MM.1S (cell line): ENCODE measurements at regions not wholly inside any gene's neighbourhood (a gene's known extent, or its start where the extent isn't known, plus 50 kb on each side); places are given as distances from the start of the nearest gene placed in this dataset.

Source experiments
- DNase-seq: peaks from one replicate; pipeline ENCODE4 v3.0.0-alpha.2; 2015
- H2AFZ ChIP-seq: fragments of 300-600 bp; sonication (generic); 2 replicates; pipeline ENCODE4 v1.6.0; 2016; ENCODE audit warnings: antibody characterized with exemption, low read length
- H3F3A ChIP-seq: fragments of 300-600 bp; sonication (generic); 2 replicates; pipeline ENCODE4 v1.6.1; 2016; ENCODE audit warnings: mild to moderate bottlenecking, antibody characterized with exemption, low read length, moderate library complexity, mixed read lengths; ENCODE audit not compliant: insufficient read depth
- H3K27ac ChIP-seq: fragments of 300-600 bp; sonication (generic); 2 replicates; pipeline ENCODE4 v1.5.1; 2016; ENCODE audit warnings: mild to moderate bottlenecking, low read length
- H3K27me3 ChIP-seq: fragments of 300-600 bp; sonication (generic); replicated peaks from 2 replicates; pipeline ENCODE4 v1.6.0; 2016; ENCODE audit warnings: low read length; ENCODE audit not compliant: insufficient read depth
- H3K36me3 ChIP-seq: fragments of 300-600 bp; sonication (generic); replicated peaks from 2 replicates; pipeline ENCODE4 v1.6.1; 2016; ENCODE audit warnings: mild to moderate bottlenecking, low read length, mixed read lengths; ENCODE audit not compliant: insufficient read depth
- H3K4me1 ChIP-seq: fragments of 300-600 bp; sonication (generic); 2 replicates; pipeline ENCODE4 v1.6.1; 2016; ENCODE audit warnings: low read length, mixed read lengths
- H3K4me2 ChIP-seq: fragments of 300-600 bp; sonication (generic); 2 replicates; pipeline ENCODE4 v1.6.0; 2016; ENCODE audit warnings: low read depth, low read length
- H3K4me3 ChIP-seq: fragments of 300-600 bp; sonication (generic); 2 replicates; pipeline ENCODE4 v1.5.1; 2016; ENCODE audit warnings: low read length, mixed read lengths
- H3K79me2 ChIP-seq: fragments of 300-600 bp; sonication (generic); 2 replicates; pipeline ENCODE4 v1.6.1; 2016; ENCODE audit warnings: mixed run types, low read length, mixed read lengths
- H3K9ac ChIP-seq: fragments of 300-600 bp; sonication (generic); 2 replicates; pipeline ENCODE4 v1.6.1; 2016; ENCODE audit warnings: low read length, mixed read lengths
- H3K9me2 ChIP-seq: fragments of 300-600 bp; sonication (generic); replicated peaks from 2 replicates; pipeline ENCODE4 v1.6.1; 2016; ENCODE audit warnings: mild to moderate bottlenecking, low read length, mixed read lengths; ENCODE audit not compliant: insufficient read depth
- H3K9me3 ChIP-seq: fragments of 300-600 bp; sonication (generic); replicated peaks from 2 replicates; pipeline ENCODE4 v1.6.1; 2016; ENCODE audit warnings: mild to moderate bottlenecking, low read length, mixed read lengths; ENCODE audit not compliant: insufficient read depth
- H4K20me1 ChIP-seq: fragments of 300-600 bp; sonication (generic); 2 replicates; pipeline ENCODE4 v1.6.1; 2016; ENCODE audit warnings: mild to moderate bottlenecking, low read length, moderate library complexity, mixed read lengths; ENCODE audit not compliant: insufficient read depth
- EZH2 ChIP-seq: fragments of 300-600 bp; sonication (generic); optimal IDR thresholded peaks from 2 replicates; pipeline ENCODE3; 2017; ENCODE audit warnings: low read depth, mild to moderate bottlenecking, antibody characterized with exemption, low read length, mixed read lengths
- EZH2phosphoT487 ChIP-seq: fragments of 300-600 bp; sonication (generic); IDR thresholded peaks from 2 replicates; pipeline ENCODE4 v1.6.1; 2018; ENCODE audit warnings: antibody characterized with exemption, low read length
- TF ChIP-seq, protein P1 (sequence below): fragments of 300-600 bp; sonication (generic); IDR thresholded peaks from 2 replicates; pipeline ENCODE4 v1.5.1; 2016; ENCODE audit warnings: antibody characterized with exemption, low read length, mixed read lengths

DNA sequence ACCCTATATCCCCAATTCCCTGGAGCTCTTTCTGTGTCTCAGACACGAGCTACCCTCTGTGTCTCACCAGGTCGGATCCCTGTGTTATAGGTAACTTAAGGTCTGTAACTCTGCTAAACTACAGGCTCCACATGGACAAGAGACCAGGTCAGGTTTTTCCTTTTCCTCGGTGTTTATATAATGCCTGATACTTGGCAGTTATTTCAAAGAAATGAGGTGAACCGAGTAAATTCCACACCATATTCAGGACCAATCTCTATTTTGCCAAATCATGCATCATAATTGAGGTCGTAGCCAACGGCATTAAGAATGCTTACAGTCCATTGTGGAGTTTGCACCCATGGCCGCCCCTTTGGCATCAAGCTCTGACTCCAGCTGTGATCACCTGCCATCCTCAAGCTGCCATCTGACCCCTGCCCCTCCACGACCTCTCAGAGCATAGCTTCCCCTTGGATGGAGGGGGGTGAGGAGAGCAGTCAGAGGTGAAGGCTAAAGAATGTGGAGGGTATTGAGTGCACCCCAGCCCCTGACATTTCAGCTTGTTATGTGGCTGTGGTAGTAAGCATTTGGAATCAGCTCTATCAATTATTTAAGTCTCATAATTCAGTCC, 434.7 kb upstream of the RBFOX1 start:
- H3K9me3 ChIP-seq, result no peaks in the 10 kb centered on the region
- no peak overlapping the region for H3K4me2 ChIP-seq
- H3K36me3 ChIP-seq, result no peaks in the 10 kb centered on the region
- H4K20me1 ChIP-seq, result no peaks in the 10 kb centered on the region
- TF ChIP-seq, protein P1, sequence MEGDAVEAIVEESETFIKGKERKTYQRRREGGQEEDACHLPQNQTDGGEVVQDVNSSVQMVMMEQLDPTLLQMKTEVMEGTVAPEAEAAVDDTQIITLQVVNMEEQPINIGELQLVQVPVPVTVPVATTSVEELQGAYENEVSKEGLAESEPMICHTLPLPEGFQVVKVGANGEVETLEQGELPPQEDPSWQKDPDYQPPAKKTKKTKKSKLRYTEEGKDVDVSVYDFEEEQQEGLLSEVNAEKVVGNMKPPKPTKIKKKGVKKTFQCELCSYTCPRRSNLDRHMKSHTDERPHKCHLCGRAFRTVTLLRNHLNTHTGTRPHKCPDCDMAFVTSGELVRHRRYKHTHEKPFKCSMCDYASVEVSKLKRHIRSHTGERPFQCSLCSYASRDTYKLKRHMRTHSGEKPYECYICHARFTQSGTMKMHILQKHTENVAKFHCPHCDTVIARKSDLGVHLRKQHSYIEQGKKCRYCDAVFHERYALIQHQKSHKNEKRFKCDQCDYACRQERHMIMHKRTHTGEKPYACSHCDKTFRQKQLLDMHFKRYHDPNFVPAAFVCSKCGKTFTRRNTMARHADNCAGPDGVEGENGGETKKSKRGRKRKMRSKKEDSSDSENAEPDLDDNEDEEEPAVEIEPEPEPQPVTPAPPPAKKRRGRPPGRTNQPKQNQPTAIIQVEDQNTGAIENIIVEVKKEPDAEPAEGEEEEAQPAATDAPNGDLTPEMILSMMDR, result no peak
- no peak for TF ChIP-seq EZH2phosphoT487
- TF ChIP-seq EZH2, result no peak
- no peaks in the 10 kb centered on the region for H3K27me3 ChIP-seq
- no peak overlapping the region for H3K4me3 ChIP-seq
- H3K27ac ChIP-seq, result no peak overlapping the region
- no peak overlapping the region for H2AFZ ChIP-seq
- no peaks in the 10 kb centered on the region for H3F3A ChIP-seq
- H3K9ac ChIP-seq, result no peak overlapping the region
- DNase-seq, result no peak
- no peaks in the 10 kb centered on the region for H3K4me1 ChIP-seq
- H3K79me2 ChIP-seq, result no peaks in the 10 kb centered on the region
- H3K9me2 ChIP-seq, result no peaks in the 10 kb centered on the region

DNA sequence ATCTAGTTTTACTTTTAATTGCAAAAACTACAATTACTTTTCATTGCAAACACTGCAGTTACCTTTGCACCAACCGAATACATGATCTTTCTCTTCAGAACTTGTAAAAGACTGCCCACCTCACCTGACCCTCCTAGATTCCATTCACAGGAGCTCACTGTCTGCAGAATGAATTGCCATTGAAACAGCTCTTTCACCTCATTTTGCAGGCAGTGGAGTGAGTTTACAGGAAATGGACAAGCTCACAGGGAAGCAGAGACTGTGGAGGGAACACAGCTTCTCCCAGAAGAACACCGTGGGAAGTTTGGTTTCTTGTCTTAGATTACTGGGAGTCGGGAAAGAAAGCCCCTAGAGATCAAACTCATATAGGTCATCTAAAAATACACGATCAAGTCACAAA, 439.7 kb upstream of the RBFOX1 start:
- Histone ChIP-seq H3K9ac (no peak overlapping the region), H3F3A (no peaks in the 10 kb centered on the region), H3K27ac (no peak overlapping the region), H3K79me2 (no peaks in the 10 kb centered on the region), H3K36me3 (no peaks in the 10 kb centered on the region), H3K9me3 (no peaks in the 10 kb centered on the region), H3K27me3 (no peaks in the 10 kb centered on the region), H3K4me1 (no peaks in the 10 kb centered on the region), H4K20me1 (no peaks in the 10 kb centered on the region), H3K9me2 (no peaks in the 10 kb centered on the region), H2AFZ (no peak overlapping the region), H3K4me3 (no peak overlapping the region), H3K4me2 (no peak overlapping the region)
- DNase-seq, result no peak
- TF ChIP-seq EZH2 (no peak), EZH2phosphoT487 (no peak)
- TF ChIP-seq, protein P1, result no peak

DNA sequence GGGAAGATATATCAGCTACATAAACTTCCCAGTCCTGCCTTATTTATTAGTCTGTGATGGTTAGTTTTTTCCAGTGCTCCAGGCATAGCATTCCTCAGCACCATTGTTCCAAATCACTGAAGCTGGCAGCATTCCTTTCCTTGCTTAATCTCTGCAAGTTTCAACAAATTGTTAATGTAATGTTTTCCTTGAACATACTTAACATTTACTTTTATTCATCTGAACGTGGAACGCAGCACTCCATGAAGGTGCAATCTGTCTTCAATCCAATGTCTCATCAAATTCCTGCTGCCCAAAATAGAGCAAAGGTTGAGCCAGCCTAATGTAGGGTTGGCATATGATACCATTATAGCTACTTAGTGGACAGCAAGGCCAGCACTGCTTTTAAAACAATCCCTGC, 441.1 kb upstream of the RBFOX1 start:
- no peaks in the 10 kb centered on the region for H3K36me3 ChIP-seq
- DNase-seq, result no peak
- H3K9ac ChIP-seq, result no peak overlapping the region
- H3K9me2 ChIP-seq, result no peaks in the 10 kb centered on the region
- H3K27ac ChIP-seq, result no peak overlapping the region
- no peak for TF ChIP-seq EZH2phosphoT487
- TF ChIP-seq, protein P1, result no peak
- no peak for TF ChIP-seq EZH2
- H3K4me1 ChIP-seq, result no peaks in the 10 kb centered on the region
- H3K4me2 ChIP-seq, result no peak overlapping the region
- no peaks in the 10 kb centered on the region for H3K27me3 ChIP-seq
- no peaks in the 10 kb centered on the region for H3K9me3 ChIP-seq
- no peak overlapping the region for H3K4me3 ChIP-seq
- H3K79me2 ChIP-seq, result no peaks in the 10 kb centered on the region
- H2AFZ ChIP-seq, result no peak overlapping the region
- H4K20me1 ChIP-seq, result no peaks in the 10 kb centered on the region
- no peaks in the 10 kb centered on the region for H3F3A ChIP-seq
